Neural cell (in vitro differentiated cells): ENCODE measurements at regions not wholly inside any gene's neighbourhood (a gene's known extent, or its start where the extent isn't known, plus 50 kb on each side); places are given as distances from the start of the nearest gene placed in this dataset.

Experiments used
- H2AFZ ChIP-seq: fragments of 200-600, 300-800 bp; sonication (generic), shearing (Covaris generic); 2 replicates; pipeline ENCODE4 v1.6.0; 2014; ENCODE audit warnings: low read depth, mild to moderate bottlenecking, antibody characterized with exemption, low read length, moderate library complexity
- H3F3A ChIP-seq: fragments of 200-600 bp; shearing (Covaris generic); 2 replicates; pipeline ENCODE4 v1.6.1; 2016; ENCODE audit warnings: mild to moderate bottlenecking, moderate library complexity, mixed read lengths, antibody characterized with exemption, low read length; ENCODE audit not compliant: insufficient read depth, poor library complexity, severe bottlenecking
- H3K27ac ChIP-seq: fragments of 200-600, 300-800 bp; sonication (generic), shearing (Covaris generic); 2 replicates; pipeline ENCODE4 v1.5.1; 2014; ENCODE audit warnings: mild to moderate bottlenecking, low read length, moderate library complexity
- H3K27me3 ChIP-seq: fragments of 300-800, 200-600 bp; sonication (generic), shearing (Covaris generic); 2 replicates; pipeline ENCODE4 v1.6.0; 2014; ENCODE audit warnings: mild to moderate bottlenecking, low read depth, low read length, moderate library complexity; ENCODE audit not compliant: insufficient read depth
- H3K36me3 ChIP-seq: fragments of 300-800, 200-600 bp; sonication (generic), shearing (Covaris generic); 2 replicates; pipeline ENCODE4 v1.5.1; 2014; ENCODE audit warnings: mild to moderate bottlenecking, antibody characterized with exemption, low read length, moderate library complexity; ENCODE audit not compliant: insufficient read depth
- H3K4me2 ChIP-seq: fragments of 300-800, 200-600 bp; sonication (generic), shearing (Covaris generic); 2 replicates; pipeline ENCODE4 v1.6.0; 2014; ENCODE audit warnings: mild to moderate bottlenecking, low read length
- H3K4me3 ChIP-seq: fragments of 300-800, 200-600 bp; sonication (generic), shearing (Covaris generic); 2 replicates; pipeline ENCODE4 v1.5.1; 2014; ENCODE audit warnings: mild to moderate bottlenecking, low read length, moderate library complexity
- H3K79me2 ChIP-seq: fragments of 200-600 bp; shearing (Covaris generic); replicated peaks from 2 replicates; pipeline ENCODE4 v1.6.0; 2014; ENCODE audit warnings: mild to moderate bottlenecking, low read length, moderate library complexity; ENCODE audit not compliant: insufficient read depth
- H3K9ac ChIP-seq: fragments of 300-800, 200-600 bp; sonication (generic), shearing (Covaris generic); 2 replicates; pipeline ENCODE4 v1.6.1; 2016; ENCODE audit warnings: mild to moderate bottlenecking, low read length, mixed read lengths
- H3K9me2 ChIP-seq: fragments of 200-600 bp; shearing (Covaris generic); 2 replicates; pipeline ENCODE4 v1.6.1; 2016; ENCODE audit warnings: mild to moderate bottlenecking, low read length, mixed read lengths; ENCODE audit not compliant: insufficient read depth
- H3K9me3 ChIP-seq: fragments of 200-600, 300-800 bp; sonication (generic), shearing (Covaris generic); 2 replicates; pipeline ENCODE4 v1.6.1; 2016; ENCODE audit warnings: mild to moderate bottlenecking, mixed run types, low read length, moderate library complexity, mixed read lengths
- H4K20me1 ChIP-seq: fragments of 200-600 bp; shearing (Covaris generic); 2 replicates; pipeline ENCODE4 v1.6.1; 2016; ENCODE audit warnings: mild to moderate bottlenecking, mixed run types; ENCODE audit not compliant: insufficient read depth
- MXI1 ChIP-seq: fragments of 450-650 bp; conservative IDR thresholded peaks from 2 replicates; pipeline ENCODE4 v1.6.1; 2014; ENCODE audit warnings: antibody characterized with exemption, mild to moderate bottlenecking; ENCODE audit not compliant: poor library complexity, severe bottlenecking
- REST ChIP-seq: IDR thresholded peaks from 2 replicates; pipeline ENCODE4 v1.6.1; 2012; ENCODE audit warnings: borderline replicate concordance
- SMC3 ChIP-seq: fragments of 450-650 bp; conservative IDR thresholded peaks from 2 replicates; pipeline ENCODE4 v1.6.1; 2014; ENCODE audit warnings: antibody characterized with exemption, mild to moderate bottlenecking, moderate library complexity; ENCODE audit not compliant: poor library complexity

DNA sequence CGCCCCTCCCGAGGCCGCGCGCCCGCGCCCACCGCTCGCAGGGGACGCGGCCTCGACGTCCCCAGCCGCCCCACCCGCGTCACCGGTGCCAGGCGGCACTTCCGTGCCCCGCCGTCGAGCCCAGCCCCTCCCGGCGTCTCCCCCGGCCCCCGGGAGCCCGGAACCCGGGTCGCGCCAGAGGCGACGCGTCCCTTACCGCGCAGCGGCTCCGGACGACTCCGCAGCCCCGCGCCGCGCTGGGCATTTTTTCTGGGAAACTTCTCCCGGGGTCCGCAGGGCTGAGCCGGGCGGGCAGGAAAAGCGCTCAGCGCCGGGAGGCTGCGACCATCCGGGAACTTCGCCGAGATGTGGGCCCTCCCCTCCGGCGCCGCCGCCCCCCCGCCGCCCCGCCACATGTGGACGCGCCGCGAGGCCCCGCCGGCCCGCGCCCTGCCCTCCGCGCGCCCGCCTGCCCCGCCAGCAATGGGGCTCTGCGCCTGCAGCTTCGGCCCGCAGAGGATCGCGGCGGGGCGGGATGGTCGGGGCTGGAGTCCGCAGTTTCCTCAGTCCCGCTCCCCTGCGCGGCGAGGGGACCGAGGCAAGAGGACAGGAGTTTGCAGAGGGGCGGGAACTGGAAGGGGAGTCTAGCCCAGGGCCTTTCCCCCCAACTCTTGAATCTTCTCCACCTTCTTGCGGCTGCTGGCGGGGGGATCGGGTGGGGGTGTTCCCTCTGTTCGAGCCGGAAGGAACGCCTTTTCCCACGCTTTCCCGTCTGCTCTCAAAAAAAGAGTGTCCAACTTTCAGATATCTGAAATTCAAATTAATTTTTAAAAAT lies 81.5 kb downstream of the CHRNA1 start:
- Histone ChIP-seq H3K4me3 (peak overlapping the region; percentile 81), H3K27ac (no peak overlapping the region), H3K9ac (peak overlapping the region; percentile 55), H3F3A (no peaks in the 10 kb centered on the region), H3K4me2 (no peak overlapping the region), H3K79me2 (no peaks in the 10 kb centered on the region), H3K36me3 (no peaks in the 10 kb centered on the region), H3K27me3 (peaks cover 38% of the 10 kb centered on the region), H2AFZ (no peak overlapping the region), H3K9me2 (no peaks in the 10 kb centered on the region), H4K20me1 (no peaks in the 10 kb centered on the region), H3K9me3 (no peaks in the 10 kb centered on the region)
- TF ChIP-seq MXI1 (peak; percentile 23), SMC3 (no peak)

- no peaks in the 10 kb centered on the region for H4K20me1 ChIP-seq
Measured at GRCh38 chr2:174682007-174682577, 82.2 kb downstream of the CHRNA1 start.

More at GRCh38 chr2:174682007-174682577, 82.2 kb downstream of the CHRNA1 start:
- H3K9me2 ChIP-seq = no peaks in the 10 kb centered on the region
- TF ChIP-seq MXI1 (peak; percentile 5), REST (no peak)
- H3K27me3 ChIP-seq = peaks cover 38% of the 10 kb centered on the region
- peak overlapping the region; percentile 81 for H3K4me3 ChIP-seq
- H3K36me3 ChIP-seq = no peaks in the 10 kb centered on the region
- peak overlapping the region; percentile 59 for H3K4me2 ChIP-seq
- H3K27ac ChIP-seq = no peak overlapping the region
- H3K9me3 ChIP-seq = no peaks in the 10 kb centered on the region
- H3K79me2 ChIP-seq = no peaks in the 10 kb centered on the region
- no peaks in the 10 kb centered on the region for H3F3A ChIP-seq
- peak overlapping the region; percentile 55 for H3K9ac ChIP-seq
- no peak overlapping the region for H2AFZ ChIP-seq
